HG03571 (cell line): ENCODE measurements at regions not wholly inside any gene's neighbourhood (a gene's known extent, or its start where the extent isn't known, plus 50 kb on each side); places are given as distances from the start of the nearest gene placed in this dataset.

ENCODE experiments used
- ATAC-seq: cut with Tn5 transposase; IDR thresholded peaks from one replicate; pipeline ENCODE4 v1.9.1; 2021; ENCODE audit not compliant: unreplicated experiment

GRCh38 chr2:196224756-196225155, 53.4 kb upstream of the STK17B start:
- ATAC-seq, result no peak

- no peak for ATAC-seq
Measured at GRCh38 chr2:196225213-196225612, 53.8 kb upstream of the STK17B start.

DNA sequence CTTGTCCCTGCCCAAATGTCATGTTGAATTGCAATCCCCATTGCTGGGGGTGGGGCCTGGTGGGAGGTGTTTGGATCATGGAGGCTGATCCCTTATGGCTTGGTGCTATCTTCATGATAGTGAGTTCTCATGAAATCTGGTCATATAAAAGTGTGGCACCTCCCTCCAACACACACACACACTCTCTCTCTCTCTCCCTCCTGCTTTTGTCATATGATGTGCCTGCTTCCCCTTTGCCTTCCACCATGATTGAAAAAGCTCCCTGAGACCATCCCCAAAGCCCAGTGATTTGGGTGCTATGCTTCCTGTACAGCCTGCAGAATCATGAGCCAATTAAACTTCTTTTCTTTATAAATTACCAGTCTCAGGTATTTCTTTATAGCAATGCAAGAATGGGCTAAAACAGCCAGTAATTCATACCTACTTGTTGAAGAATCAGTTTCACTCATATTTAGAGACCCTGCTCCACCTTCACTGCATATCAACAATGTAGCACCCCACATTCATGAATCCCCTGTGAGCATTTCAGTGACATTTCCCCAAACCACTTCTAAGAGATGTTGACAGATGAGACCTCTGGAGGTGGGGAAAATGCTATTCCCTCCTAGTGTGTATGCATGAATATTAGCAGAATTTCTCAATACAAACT, 54.8 kb upstream of the STK17B start:
- ATAC-seq, result no peak

GRCh38 chr2:196226707-196227065, 55.3 kb upstream of the STK17B start:
- no peak for ATAC-seq

DNA sequence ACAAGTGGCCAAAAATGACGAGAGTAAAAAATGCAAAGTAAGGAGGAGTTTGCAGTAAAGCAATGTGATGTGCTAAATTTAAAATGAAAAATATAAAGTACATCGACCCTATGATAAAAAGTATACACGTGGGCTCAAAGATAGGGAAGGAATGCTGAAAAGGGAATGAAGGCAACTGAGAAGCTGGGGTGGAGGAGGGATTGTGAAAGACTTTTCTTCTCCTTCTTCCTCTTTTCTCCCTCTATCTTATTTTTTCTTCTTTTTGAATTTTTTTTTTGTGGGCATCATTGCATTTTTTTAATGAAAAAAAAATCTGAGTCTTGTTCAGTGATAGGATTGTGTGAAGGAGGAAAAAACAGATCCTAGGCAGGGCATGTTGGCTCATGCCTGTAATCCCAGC, 57.6 kb upstream of the STK17B start:
- ATAC-seq, result no peak

DNA sequence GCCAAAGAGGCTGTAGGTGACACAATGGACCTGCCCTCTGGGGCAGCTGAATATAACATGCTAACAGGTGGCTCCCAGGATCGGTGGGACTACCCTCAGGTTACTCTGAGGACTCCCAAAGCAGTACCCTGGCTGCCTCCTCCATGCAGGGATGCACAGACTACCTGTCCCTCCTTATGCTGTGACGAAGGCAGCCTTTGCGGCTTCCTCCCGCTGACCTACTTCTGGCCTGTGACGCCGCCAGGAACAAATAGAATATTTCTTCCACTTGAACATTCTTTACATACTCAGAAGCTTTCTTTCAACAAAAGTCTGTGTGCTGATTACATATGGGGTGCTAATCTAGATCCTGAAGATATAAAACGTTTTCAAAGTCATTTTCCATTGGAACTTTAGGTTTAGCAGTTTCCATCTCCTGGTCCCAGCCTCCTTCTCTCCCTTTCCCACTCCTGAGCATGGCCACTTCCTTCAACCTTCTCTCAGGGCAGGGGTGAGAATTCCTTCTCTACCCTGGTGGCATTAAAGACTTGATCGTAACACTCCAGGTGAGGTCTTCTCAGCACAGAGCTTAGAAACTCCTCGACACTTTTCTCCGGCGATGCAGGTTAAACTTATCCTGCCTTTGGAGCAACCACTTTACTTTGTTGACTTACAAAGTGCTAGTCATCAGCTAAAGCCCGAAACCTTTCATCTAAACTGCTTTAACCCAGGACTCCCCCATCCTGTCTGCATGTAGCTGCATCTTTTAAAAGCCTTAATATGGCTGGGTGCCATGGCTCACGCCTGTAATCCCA, 58.9 kb upstream of the STK17B start:
- ATAC-seq, result no peak

DNA sequence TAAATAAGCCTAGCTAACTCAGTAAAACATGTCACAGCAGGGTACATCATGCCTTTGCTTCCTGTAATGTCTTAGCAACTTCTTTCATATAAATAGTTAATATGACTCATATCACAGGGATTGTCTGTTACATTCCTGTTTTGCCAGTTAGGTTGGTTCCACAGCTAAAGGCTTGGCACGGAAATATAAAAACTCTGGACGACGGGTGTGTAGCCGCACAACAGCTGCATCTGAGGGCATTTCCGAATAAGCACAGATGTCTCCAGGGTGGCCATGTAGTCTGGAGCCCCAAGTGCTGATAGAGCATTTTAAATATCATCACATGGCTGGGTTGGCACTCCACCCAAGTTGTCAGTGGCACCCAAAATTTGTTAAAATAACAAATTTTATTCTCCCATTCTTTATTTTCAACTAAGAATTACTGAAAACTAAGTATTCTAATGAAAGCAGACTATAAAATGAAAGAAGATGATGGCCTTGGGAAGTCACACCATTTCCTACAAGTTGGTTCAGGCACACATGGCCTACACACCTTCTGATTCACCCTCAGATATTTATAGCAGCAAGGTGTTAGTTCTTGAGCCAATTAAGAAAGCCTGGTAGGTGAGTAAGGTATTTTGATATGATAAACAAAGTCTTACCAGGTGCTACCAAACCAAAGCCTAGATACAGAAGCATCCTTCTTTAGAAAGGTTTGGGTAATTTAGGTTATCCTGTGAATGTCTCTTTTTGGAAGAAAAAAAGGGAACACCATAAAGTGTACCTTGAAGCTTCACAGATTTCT, 61.8 kb upstream of the STK17B start:
- peak; percentile 28 for ATAC-seq

- peak; percentile 84 for ATAC-seq
Measured at GRCh38 chr2:196233805-196234475, 62.6 kb upstream of the STK17B start.

DNA sequence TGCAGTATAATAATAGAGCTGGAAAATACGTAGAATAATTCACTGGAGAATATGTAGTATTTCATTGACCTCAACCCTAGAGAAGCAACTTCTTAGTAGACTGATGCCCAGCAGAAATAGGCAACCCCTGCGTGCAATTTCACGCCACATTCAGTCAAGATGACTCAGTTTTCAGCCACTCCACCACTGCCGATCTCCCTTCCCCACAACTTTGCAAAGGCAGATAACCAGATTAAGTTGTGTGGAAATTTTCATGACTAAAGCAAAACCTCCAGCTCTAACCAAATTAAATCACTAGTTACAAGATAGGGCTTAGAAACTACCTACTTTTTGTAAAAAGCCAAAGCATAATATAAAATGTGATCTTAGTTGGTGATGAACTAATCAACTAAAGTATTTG, 63.3 kb upstream of the STK17B start:
- peak; percentile 32 for ATAC-seq

DNA sequence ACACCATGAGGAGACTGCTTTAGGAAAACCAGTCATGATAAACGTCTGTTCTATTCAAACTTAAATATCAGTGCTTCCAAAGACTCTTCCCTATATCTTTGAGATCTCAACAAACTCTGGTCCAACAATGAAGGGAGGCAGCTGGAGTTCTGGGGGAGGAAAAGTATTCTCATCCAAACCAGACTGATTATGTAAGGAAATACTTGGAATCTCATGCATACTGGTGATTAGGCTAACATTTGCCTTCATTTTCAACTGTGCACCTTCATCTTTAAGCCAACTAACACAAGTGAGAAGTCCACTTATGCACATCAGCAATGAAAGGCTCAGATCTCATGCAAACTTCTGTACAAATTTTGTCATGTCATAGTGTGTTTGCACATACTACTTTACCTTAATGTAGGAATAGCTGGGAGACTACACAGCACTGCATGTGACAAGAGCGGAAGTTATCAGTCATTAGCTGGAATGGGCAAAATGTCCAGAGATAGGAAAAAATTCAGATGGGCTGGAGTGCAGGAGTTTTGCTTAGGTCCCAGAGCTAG, 67.5 kb upstream of the STK17B start:
- no peak for ATAC-seq

- peak; percentile 78 for ATAC-seq
Measured at GRCh38 chr2:196239622-196240587, 68.5 kb upstream of the STK17B start.

DNA sequence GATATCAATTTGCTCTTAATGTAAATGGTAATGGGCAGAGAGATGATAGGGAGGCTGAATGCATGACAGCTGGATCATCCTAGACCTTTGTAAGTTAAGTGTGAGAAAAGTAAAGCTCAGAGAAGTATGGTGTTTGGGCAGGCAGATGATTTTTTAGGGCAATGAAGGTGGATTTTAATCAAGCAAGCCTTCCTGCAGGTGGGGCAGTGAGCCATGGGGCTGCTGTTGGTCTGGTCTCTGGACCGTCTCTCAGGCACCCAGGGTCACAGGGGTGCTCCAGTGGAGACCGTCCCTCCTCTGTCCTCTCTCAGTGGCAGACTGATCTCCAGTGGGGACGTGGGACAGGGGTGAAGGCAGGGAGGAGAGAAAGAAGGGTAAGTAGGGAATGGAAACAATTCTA, 69.8 kb upstream of the STK17B start:
- no peak for ATAC-seq

GRCh38 chr2:196242131-196242620, 70.8 kb upstream of the STK17B start:
- peak; percentile 84 for ATAC-seq

DNA sequence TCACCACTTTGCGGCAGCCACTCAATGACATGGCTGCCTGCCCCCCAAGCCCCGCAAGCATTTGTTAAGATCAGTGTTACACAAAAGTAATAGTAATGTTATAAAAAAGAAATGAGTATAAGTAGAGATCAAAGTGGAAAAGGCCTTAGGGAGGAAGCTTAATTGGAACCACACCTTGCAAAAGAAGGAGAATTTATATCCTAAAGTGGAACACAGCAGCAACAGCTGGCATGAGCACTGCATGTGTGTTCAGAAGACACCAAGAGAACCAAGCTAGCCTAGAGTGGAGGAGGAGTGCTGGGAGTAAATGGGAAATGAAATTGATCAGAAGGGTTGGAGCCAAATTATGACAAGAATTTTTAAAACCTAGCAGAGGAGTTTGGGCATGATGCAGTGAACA, 73.1 kb upstream of the STK17B start:
- no peak for ATAC-seq

- ATAC-seq, result no peak
Measured at GRCh38 chr2:196244966-196245365, 73.6 kb upstream of the STK17B start.

- no peak for ATAC-seq
Measured at GRCh38 chr2:196245378-196246140, 74.2 kb upstream of the STK17B start.

DNA sequence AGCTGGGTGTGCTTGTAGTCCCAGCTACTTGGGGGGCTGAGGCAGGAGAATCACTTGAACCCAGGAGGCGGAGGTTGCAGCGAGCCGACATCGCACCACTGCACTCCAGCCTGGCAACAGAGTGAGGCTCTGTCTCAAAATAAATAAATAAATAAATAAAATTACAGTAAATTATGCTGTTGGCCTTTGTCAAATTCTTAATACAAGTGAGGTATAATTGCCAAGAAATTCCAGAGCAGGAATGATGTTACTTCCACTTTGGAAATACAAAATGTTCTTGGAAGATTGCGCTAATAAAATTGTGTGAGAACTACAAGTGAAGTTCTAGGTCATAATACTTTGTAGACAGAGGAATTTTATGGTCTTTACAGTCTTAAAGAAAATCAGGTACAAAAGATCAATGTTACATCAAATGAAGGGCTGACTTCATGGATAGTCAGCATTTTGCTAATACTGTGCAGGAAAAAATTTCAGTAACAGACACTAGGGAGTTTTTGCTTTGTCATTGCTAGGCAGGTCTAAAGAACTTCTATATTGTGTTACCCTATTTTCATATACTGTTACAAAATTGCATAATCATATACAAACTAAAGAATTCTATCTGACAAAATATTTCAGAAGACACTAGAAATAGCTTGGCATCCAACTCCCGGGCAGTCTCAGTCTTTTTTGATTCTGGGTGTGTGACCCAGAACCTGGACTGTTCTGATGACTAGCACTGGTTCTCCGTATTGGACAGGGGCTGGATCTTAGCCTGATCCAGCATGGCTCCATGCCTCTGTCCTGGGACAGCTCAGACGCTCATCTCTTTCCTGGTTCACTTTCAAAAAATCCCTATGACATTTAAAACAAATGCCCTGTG, 76.0 kb upstream of the STK17B start:
- no peak for ATAC-seq

GRCh38 chr2:196247976-196248280, 76.5 kb upstream of the STK17B start:
- ATAC-seq, result no peak
